Right atrium auricular region (tissue), 2 donors: ENCODE measurements at regions not wholly inside any gene's neighbourhood (a gene's known extent, or its start where the extent isn't known, plus 50 kb on each side); places are given as distances from the start of the nearest gene placed in this dataset.

Experiments used
- DNase-seq: peaks from one replicate; pipeline ENCODE4 v3.0.0-alpha.2; 2019; ENCODE audit warnings: low spot score
- H3K27ac ChIP-seq, 2 donors: fragments of 200-600 bp; sonication (generic); 1 replicate in 1 of 2; 2 replicates in 1 of 2; pipeline ENCODE4 v1.5.1; 2016 to 2019
- H3K27me3 ChIP-seq, 2 donors: fragments of 200-600 bp; sonication (generic); one replicate each; pipeline versions ENCODE4 v1.5.1 to v1.6.0; 2017 to 2019
- H3K36me3 ChIP-seq: fragments of 200-600 bp; sonication (generic); one replicate; pipeline ENCODE4 v1.5.1; 2016
- H3K4me1 ChIP-seq, 2 donors: fragments of 200-600 bp; sonication (generic); one replicate each; pipeline versions ENCODE4 v1.5.1 to v1.6.0; 2017 to 2019
- H3K4me3 ChIP-seq, 2 donors: fragments of 200-600 bp; sonication (generic); 1 replicate in 1 of 2; 2 replicates in 1 of 2; pipeline ENCODE4 v1.5.1; 2017 to 2019; ENCODE audit warnings: mild to moderate bottlenecking in 1 of 2, moderate library complexity in 1 of 2
- H3K9me3 ChIP-seq, 2 donors: fragments of 200-600 bp; sonication (generic); one replicate each; pipeline ENCODE4 v1.5.1; 2019
- CTCF ChIP-seq, 2 donors: fragments of 200-600 bp; sonication (generic); IDR thresholded peaks; one replicate each; pipeline ENCODE4 v1.5.1; 2019; ENCODE audit warnings: antibody characterized with exemption in 2 of 2

- Histone ChIP-seq H3K27me3 (no peaks in the 10 kb centered on the region), H3K4me3 (no peak overlapping the region), H3K4me1 (no peaks in the 10 kb centered on the region), H3K27ac (no peak overlapping the region), H3K9me3 (peaks cover 0 to 12% of the 10 kb centered on the region in 2 donors), H3K36me3 (no peaks in the 10 kb centered on the region)
- no peak for TF ChIP-seq CTCF (IDR thresholded peaks at IDR 0.05)
- DNase-seq = no peak
These were observed 469.4 kb downstream of the PREX1 start for GRCh38 chr20:48358176-48359054.

- DNase-seq = no peak
- no peak for TF ChIP-seq CTCF (IDR thresholded peaks at IDR 0.05)
- H3K27ac ChIP-seq = no peak overlapping the region
- H3K9me3 ChIP-seq = peaks cover 0 to 12% of the 10 kb centered on the region in 2 donors
- H3K4me3 ChIP-seq = no peak overlapping the region
- H3K27me3 ChIP-seq = no peaks in the 10 kb centered on the region
- H3K4me1 ChIP-seq = no peaks in the 10 kb centered on the region
- H3K36me3 ChIP-seq = no peaks in the 10 kb centered on the region
These were observed 470.1 kb downstream of the PREX1 start for GRCh38 chr20:48357714-48358113.

- TF ChIP-seq CTCF (IDR thresholded peaks at IDR 0.05) = no peak
- Histone ChIP-seq H3K36me3 (no peaks in the 10 kb centered on the region), H3K4me1 (no peaks in the 10 kb centered on the region), H3K4me3 (no peak overlapping the region), H3K27ac (no peak overlapping the region), H3K9me3 (peaks cover 0 to 12% of the 10 kb centered on the region in 2 donors), H3K27me3 (no peaks in the 10 kb centered on the region)
- DNase-seq = no peak
These were observed 472.9 kb downstream of the PREX1 start for GRCh38 chr20:48354903-48355302.

- no peak overlapping the region for H3K4me3 ChIP-seq
- no peak overlapping the region for H3K27ac ChIP-seq
- H3K9me3 ChIP-seq = peaks cover 0 to 12% of the 10 kb centered on the region in 2 donors
- no peaks in the 10 kb centered on the region for H3K36me3 ChIP-seq
- no peaks in the 10 kb centered on the region for H3K27me3 ChIP-seq
- no peaks in the 10 kb centered on the region for H3K4me1 ChIP-seq
- DNase-seq = no peak
- TF ChIP-seq CTCF (IDR thresholded peaks at IDR 0.05) = no peak
These were observed 473.4 kb downstream of the PREX1 start for GRCh38 chr20:48354320-48354876.

GRCh38 chr20:48352628-48353027, 475.2 kb downstream of the PREX1 start:
- Histone ChIP-seq H3K27me3 (no peaks in the 10 kb centered on the region), H3K4me1 (no peaks in the 10 kb centered on the region), H3K27ac (no peak overlapping the region), H3K4me3 (no peak overlapping the region), H3K36me3 (no peaks in the 10 kb centered on the region), H3K9me3 (peaks cover 0 to 12% of the 10 kb centered on the region in 2 donors)
- no peak for DNase-seq
- TF ChIP-seq CTCF (IDR thresholded peaks at IDR 0.05) = no peak
